HepG2 (cell line): ENCODE measurements at regions not wholly inside any gene's neighbourhood (a gene's known extent, or its start where the extent isn't known, plus 50 kb on each side); places are given as distances from the start of the nearest gene placed in this dataset.

ENCODE experiments used
- ATAC-seq: fragments of 200-7000 bp; cut with Tn5 transposase; 3 replicates; pipeline ENCODE4 v1.9.1; 2020; ENCODE audit warnings: mild to moderate bottlenecking, moderate library complexity
- BruUV-seq: library from RNA; stranded (reverse); fragments of 400-500 nt; replicated peaks from 2 replicates; lab custom pipeline; 2021; lab: Mats Ljungman, UMichigan
- CTCF ChIA-PET: fragments of 300-600 bp; formaldehyde crosslinking; extraction: SDS; loops from one replicate; lab custom pipeline; 2021; ENCODE audit warnings: low total read pairs, inconsistent platforms, low intra/inter-chr PET ratio; lab: Yijun Ruan, JAX
- POLR2A ChIA-PET: fragments of 350-600 bp; sonication (Branson Sonifier 250); formaldehyde crosslinking; loops from one replicate; lab custom pipeline; 2020; ENCODE audit warnings: antibody characterized with exemption, inconsistent platforms; lab: Yijun Ruan, JAX
- DNase-seq: peaks from one replicate; pipeline ENCODE4 v3.0.0-alpha.2; 2015; ENCODE audit warnings: low spot score
- FAIRE-seq: peaks from 3 replicates; lab custom pipeline; 2011; peaks lifted over from hg19 to GRCh38; lab: Jason Lieb, UNC
- H2AFZ ChIP-seq: one replicate; pipeline ENCODE4 v1.6.1; 2011; ENCODE audit warnings: low read length, inconsistent platforms
- H3K27ac ChIP-seq: fragments of 300-600 bp; 3 replicates; pipeline ENCODE4 v1.8.0; 2011; ENCODE audit warnings: mixed run types, mild to moderate bottlenecking, mixed read lengths, low read length, inconsistent platforms; ENCODE audit not compliant: insufficient read depth; ENCODE audit errors: extremely low read length
- H3K27me3 ChIP-seq, 2 experiments: fragments of 200-600 bp in 1 of 2; 2 replicates in 1 of 2; 3 replicates in 1 of 2; pipeline versions ENCODE4 v1.6.0 to v1.8.0; 2011; ENCODE audit warnings: low read length in 2 of 2, mild to moderate bottlenecking in 2 of 2, moderate library complexity in 2 of 2, inconsistent platforms in 1 of 2; ENCODE audit not compliant: insufficient read depth in 2 of 2, control insufficient read depth in 1 of 2
- H3K36me3 ChIP-seq, 2 experiments: fragments of 200-600 bp in 1 of 2; replicated peaks in 1 of 2; 2 replicates in 1 of 2; 3 replicates in 1 of 2; pipeline versions ENCODE4 v1.5.1 to v1.8.0; 2011; ENCODE audit warnings: low read length in 2 of 2, inconsistent platforms in 1 of 2; ENCODE audit not compliant: insufficient read depth in 2 of 2, control insufficient read depth in 1 of 2
- H3K4me1 ChIP-seq: 2 replicates; pipeline ENCODE4 v1.5.1; 2012; ENCODE audit warnings: low read length, inconsistent platforms; ENCODE audit not compliant: insufficient read depth
- H3K4me2 ChIP-seq: 2 replicates; pipeline ENCODE4 v1.6.0; 2011; ENCODE audit warnings: low read depth, low read length, inconsistent platforms
- H3K4me3 ChIP-seq, 3 experiments: fragments of 200-600 bp in 1 of 3; sonication (generic), shearing (Covaris generic) in 1 of 3; replicated peaks in 1 of 3; 2 replicates each; pipeline ENCODE4 v1.5.1; 2011 to 2016; ENCODE audit warnings: low read length in 3 of 3, inconsistent platforms in 2 of 3, low read depth in 2 of 3, mild to moderate bottlenecking in 2 of 3, control low read depth in 1 of 3, mixed read lengths in 1 of 3; ENCODE audit not compliant: insufficient read depth in 1 of 3
- H3K79me2 ChIP-seq: one replicate; pipeline ENCODE4 v1.6.1; 2011; ENCODE audit warnings: low read length, inconsistent platforms; ENCODE audit not compliant: insufficient read depth
- H3K9ac ChIP-seq: 2 replicates; pipeline ENCODE4 v1.6.0; 2011; ENCODE audit warnings: mild to moderate bottlenecking, low read depth, low read length, inconsistent platforms; ENCODE audit not compliant: insufficient read depth
- H3K9me3 ChIP-seq: 2 replicates; pipeline ENCODE4 v1.5.1; 2012; ENCODE audit warnings: mild to moderate bottlenecking, low read length
- H4K20me1 ChIP-seq: 2 replicates; pipeline ENCODE4 v1.6.0; 2011; ENCODE audit warnings: inconsistent platforms, mild to moderate bottlenecking, low read length, moderate library complexity; ENCODE audit not compliant: insufficient read depth
- EHMT2 ChIP-seq: fragments of 200-600 bp; sonication (generic); IDR thresholded peaks from 2 replicates; pipeline ENCODE4 v1.7.0; 2017; ENCODE audit warnings: antibody characterized with exemption, low read depth, low read length, borderline replicate concordance
- EZH2 ChIP-seq: conservative IDR thresholded peaks from 2 replicates; pipeline ENCODE4 v1.6.1; 2012; ENCODE audit warnings: mild to moderate bottlenecking, low read depth, low read length, moderate library complexity
- NFE2L1 ChIP-seq: sonication (generic); formaldehyde crosslinking; IDR thresholded peaks from 2 replicates; pipeline ENCODE4 v1.4.0; 2020; ENCODE audit warnings: missing genetic modification reagents, mild to moderate bottlenecking, borderline replicate concordance
- NFYC ChIP-seq: IDR thresholded peaks from 2 replicates; pipeline ENCODE4 v1.6.1; 2016; ENCODE audit warnings: missing genetic modification reagents, missing compliant biosample characterization
- RFX5 ChIP-seq: IDR thresholded peaks from 2 replicates; pipeline ENCODE4 v1.6.1; 2011; ENCODE audit warnings: low read depth, low read length, improper control_type of control experiment
- SP140L ChIP-seq: sonication (generic); formaldehyde crosslinking; IDR thresholded peaks from 2 replicates; pipeline ENCODE4 v1.4.0; 2020; ENCODE audit warnings: missing genetic modification reagents, borderline replicate concordance
- ZBTB42 ChIP-seq: sonication (generic); formaldehyde crosslinking; IDR thresholded peaks from 2 replicates; pipeline ENCODE4 v1.5.0; 2020; ENCODE audit warnings: mild to moderate bottlenecking, missing genetic modification reagents
- ZFY ChIP-seq: sonication (generic); formaldehyde crosslinking; IDR thresholded peaks from 2 replicates; pipeline ENCODE4 v1.4.0; 2020; ENCODE audit warnings: missing genetic modification reagents
- ZNF138 ChIP-seq: sonication (generic); formaldehyde crosslinking; IDR thresholded peaks from 2 replicates; pipeline ENCODE4 v1.5.0; 2020; ENCODE audit warnings: mild to moderate bottlenecking, low read depth, missing genetic modification reagents
- ZNF703 ChIP-seq: sonication (generic); formaldehyde crosslinking; IDR thresholded peaks from 2 replicates; pipeline ENCODE4 v1.5.1; 2020; ENCODE audit warnings: missing genetic modification reagents, mild to moderate bottlenecking, moderate library complexity, borderline replicate concordance
- ZSCAN20 ChIP-seq: sonication (generic); formaldehyde crosslinking; IDR thresholded peaks from 2 replicates; pipeline ENCODE4 v1.4.0; 2020; ENCODE audit warnings: missing genetic modification reagents, mild to moderate bottlenecking, borderline replicate concordance
- WGBS: methylation state at CpG from one replicate; pipeline ENCODE4 v1.1.6; 2017; ENCODE audit warnings: low lambda C conversion rate; 5-methylcytosine and 5-hydroxymethylcytosine counted together
- in situ Hi-C: cut with HindIII; loops from 2 replicates; pipeline ENCODE4 v1.10.0; 2017; ENCODE audit warnings: low pct_unique_long_range_greater_than_20kb; ENCODE audit not compliant: extremely low pct_ligation_motif_present
- intact Hi-C: fragments of 100-400 bp; cut with micrococcal nuclease; formaldehyde crosslinking; loops from one replicate; pipeline ENCODE4 v1.10.0; 2022; ENCODE audit not compliant: unreplicated experiment
- TF ChIP-seq, protein P1 (sequence below): sonication (generic); formaldehyde crosslinking; IDR thresholded peaks from 2 replicates; pipeline ENCODE4 v1.4.0; 2020; ENCODE audit warnings: mild to moderate bottlenecking, missing genetic modification reagents
- TF ChIP-seq, protein P2 (sequence below): IDR thresholded peaks from 2 replicates; pipeline ENCODE4 v1.6.1; 2016

DNA sequence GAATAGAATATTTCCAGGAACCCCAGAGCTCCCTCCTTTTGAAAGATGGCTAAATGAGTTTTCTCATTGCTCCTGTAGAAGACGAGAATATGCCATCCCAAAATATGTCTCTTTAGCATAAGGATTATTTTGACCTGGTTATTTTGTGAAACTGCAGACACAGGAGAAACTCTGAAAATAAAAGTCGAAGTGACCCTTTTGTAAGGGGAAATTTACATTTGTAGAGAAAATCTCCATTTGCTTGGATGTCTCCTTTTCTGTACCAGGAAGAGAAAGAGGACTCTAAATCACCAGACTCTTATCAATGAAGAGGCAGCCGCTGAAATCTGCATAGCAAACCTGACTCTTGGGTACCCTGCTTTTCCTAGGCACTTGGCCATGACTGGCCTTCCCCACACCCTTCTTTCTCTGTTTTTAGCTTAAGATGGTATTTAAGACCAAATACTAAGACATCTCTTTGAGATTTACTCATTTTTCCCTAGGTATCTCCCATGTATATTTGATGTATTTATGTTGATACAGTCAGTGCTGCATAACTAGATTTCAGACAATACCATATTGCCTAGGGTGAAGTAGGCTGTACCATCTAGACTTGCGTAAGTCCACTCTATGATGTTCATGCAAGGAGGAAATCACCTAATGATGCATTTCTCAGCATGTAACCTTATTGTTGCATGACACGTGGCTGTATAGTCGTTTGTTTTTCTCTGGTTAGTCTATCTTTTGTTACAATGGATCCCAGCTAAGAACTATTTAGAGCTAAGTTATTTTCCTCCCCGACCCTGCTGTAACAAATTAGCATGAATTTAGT is 98.2 kb upstream of the UBE3A start:
- no peaks in the 10 kb centered on the region for H3K36me3 ChIP-seq
- H3K27me3 ChIP-seq, result no peaks in the 10 kb centered on the region
- TF ChIP-seq EHMT2 (no peak), RFX5 (no peak), ZNF138 (CRISPR knock-in tag) (no peak)
- H3K27ac ChIP-seq, result no peak overlapping the region
- ChIA-PET CTCF (no interaction called here), POLR2A (no interaction called here)
- WGBS, result 21% methylated on average over 7 of the region's 7 CpGs
- DNase-seq (no peak), FAIRE-seq (no peak), ATAC-seq (no peak)
- H3K9me3 ChIP-seq, result peaks cover 9% of the 10 kb centered on the region; the same call in 1 of the 2 replicates
- H3K4me2 ChIP-seq, result no peak overlapping the region
- BruUV-seq, result no TSS peak
- no peaks in the 10 kb centered on the region for H3K79me2 ChIP-seq
- H3K4me3 ChIP-seq, result no peak overlapping the region
- no peak overlapping the region for H3K9ac ChIP-seq
- in situ Hi-C loops (no loop called here), intact Hi-C loops (no loop called here)
- no peaks in the 10 kb centered on the region for H3K4me1 ChIP-seq
- no peak overlapping the region for H2AFZ ChIP-seq
- H4K20me1 ChIP-seq, result no peaks in the 10 kb centered on the region

DNA sequence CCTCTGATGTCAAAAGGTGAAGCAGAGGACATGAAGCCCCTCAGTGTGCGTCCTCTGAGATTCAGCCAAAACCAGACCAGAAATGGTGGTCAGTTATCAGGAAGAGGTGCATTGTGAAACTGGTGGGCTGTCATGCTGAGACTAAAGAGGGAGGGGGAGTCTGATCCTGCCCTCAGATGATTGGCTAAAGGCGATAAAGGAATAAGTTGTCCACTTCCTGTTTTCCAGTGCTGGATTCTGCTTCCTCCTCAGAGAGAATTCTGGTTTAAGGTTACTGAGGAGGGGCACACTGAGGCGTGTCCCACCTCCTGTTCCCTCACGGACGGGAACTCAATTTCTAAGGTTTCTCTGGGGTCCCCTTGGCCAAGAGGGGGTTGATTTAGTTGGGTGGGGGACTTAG is 97.0 kb upstream of the UBE3A start:
- no peak for DNase-seq
- Histone ChIP-seq H3K27ac (no peak overlapping the region), H3K27me3 (no peaks in the 10 kb centered on the region), H4K20me1 (no peaks in the 10 kb centered on the region)
- in situ Hi-C loops, result no loop called here
- POLR2A ChIA-PET, result no interaction called here
- no peak for TF ChIP-seq NFE2L1 (CRISPR knock-in tag)
- TF ChIP-seq EZH2, result no peak
- TF ChIP-seq, protein P1, sequence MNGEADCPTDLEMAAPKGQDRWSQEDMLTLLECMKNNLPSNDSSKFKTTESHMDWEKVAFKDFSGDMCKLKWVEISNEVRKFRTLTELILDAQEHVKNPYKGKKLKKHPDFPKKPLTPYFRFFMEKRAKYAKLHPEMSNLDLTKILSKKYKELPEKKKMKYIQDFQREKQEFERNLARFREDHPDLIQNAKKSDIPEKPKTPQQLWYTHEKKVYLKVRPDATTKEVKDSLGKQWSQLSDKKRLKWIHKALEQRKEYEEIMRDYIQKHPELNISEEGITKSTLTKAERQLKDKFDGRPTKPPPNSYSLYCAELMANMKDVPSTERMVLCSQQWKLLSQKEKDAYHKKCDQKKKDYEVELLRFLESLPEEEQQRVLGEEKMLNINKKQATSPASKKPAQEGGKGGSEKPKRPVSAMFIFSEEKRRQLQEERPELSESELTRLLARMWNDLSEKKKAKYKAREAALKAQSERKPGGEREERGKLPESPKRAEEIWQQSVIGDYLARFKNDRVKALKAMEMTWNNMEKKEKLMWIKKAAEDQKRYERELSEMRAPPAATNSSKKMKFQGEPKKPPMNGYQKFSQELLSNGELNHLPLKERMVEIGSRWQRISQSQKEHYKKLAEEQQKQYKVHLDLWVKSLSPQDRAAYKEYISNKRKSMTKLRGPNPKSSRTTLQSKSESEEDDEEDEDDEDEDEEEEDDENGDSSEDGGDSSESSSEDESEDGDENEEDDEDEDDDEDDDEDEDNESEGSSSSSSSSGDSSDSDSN (CRISPR knock-in tag), result no peak
- TF ChIP-seq, protein P2, sequence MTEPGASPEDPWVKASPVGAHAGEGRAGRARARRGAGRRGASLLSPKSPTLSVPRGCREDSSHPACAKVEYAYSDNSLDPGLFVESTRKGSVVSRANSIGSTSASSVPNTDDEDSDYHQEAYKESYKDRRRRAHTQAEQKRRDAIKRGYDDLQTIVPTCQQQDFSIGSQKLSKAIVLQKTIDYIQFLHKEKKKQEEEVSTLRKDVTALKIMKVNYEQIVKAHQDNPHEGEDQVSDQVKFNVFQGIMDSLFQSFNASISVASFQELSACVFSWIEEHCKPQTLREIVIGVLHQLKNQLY (CRISPR knock-in tag), result no peak
- no peak for TF ChIP-seq ZBTB42
- no peak for TF ChIP-seq ZNF703 (CRISPR knock-in tag)
- TF ChIP-seq ZSCAN20, result no peak
- no peak for TF ChIP-seq ZFY (CRISPR knock-in tag)
- no peak for TF ChIP-seq SP140L (CRISPR knock-in tag)
- TF ChIP-seq NFYC (CRISPR knock-in tag), result no peak
- TF ChIP-seq, all 625 proteins: peak for 0
- FAIRE-seq (no peak), ATAC-seq (no peak)
- no peaks in the 10 kb centered on the region for H3K79me2 ChIP-seq
- H3K4me1 ChIP-seq, result no peaks in the 10 kb centered on the region
- no peaks in the 10 kb centered on the region for H3K36me3 ChIP-seq
- no peak overlapping the region for H2AFZ ChIP-seq
- no peak overlapping the region for H3K4me2 ChIP-seq
- CTCF ChIA-PET, result no interaction called here
- no peak overlapping the region for H3K4me3 ChIP-seq
- H3K9me3 ChIP-seq, result no peaks in the 10 kb centered on the region; the same call in 1 of the 2 replicates
- BruUV-seq, result no TSS peak
- WGBS, result 31% methylated on average over 5 of the region's 5 CpGs
- no peak overlapping the region for H3K9ac ChIP-seq
- intact Hi-C loops, result no loop called here
